Thyroid gland (tissue), 4 donors: ENCODE measurements at regions not wholly inside any gene's neighbourhood (a gene's known extent, or its start where the extent isn't known, plus 50 kb on each side); places are given as distances from the start of the nearest gene placed in this dataset.
A peak's percentile ranks its signal among the peaks of the same experiment; 100 is the strongest.

Experiments used
- DNase-seq, 2 donors: peaks; one replicate each; pipeline ENCODE4 v3.0.0-alpha.2; 2019
- H3K27ac ChIP-seq, 3 donors: fragments of 200-600 bp; sonication (generic); 1 replicate in 2 of 3; 2 replicates in 1 of 3; pipeline ENCODE4 v1.5.1; 2016 to 2019; ENCODE audit warnings: mild to moderate bottlenecking in 1 of 3, moderate library complexity in 1 of 3
- H3K27me3 ChIP-seq: fragments of 200-600 bp; sonication (generic); one replicate; pipeline ENCODE4 v1.5.1; 2019
- H3K36me3 ChIP-seq, 2 donors: fragments of 200-600 bp; sonication (generic); one replicate each; pipeline ENCODE4 v1.5.1; 2016 to 2019
- H3K4me1 ChIP-seq, 2 donors: fragments of 200-600 bp; sonication (generic); one replicate each; pipeline ENCODE4 v1.5.1; 2017 to 2019
- H3K4me3 ChIP-seq, 3 donors: fragments of 200-600 bp; sonication (generic); replicated peaks in 1 of 3; 1 replicate in 2 of 3; 2 replicates in 1 of 3; pipeline ENCODE4 v1.5.1; 2016; ENCODE audit warnings: mild to moderate bottlenecking in 1 of 3
- H3K9me3 ChIP-seq: fragments of 200-600 bp; sonication (generic); one replicate; pipeline ENCODE4 v1.5.1; 2017
- CTCF ChIP-seq, 6 experiments: fragments of 200-600 bp in 3 of 6; fragments of 450-650 bp in 3 of 6; sonication (generic) in 3 of 6; IDR thresholded peaks; one replicate each; pipeline ENCODE4 v1.5.1; 2016 to 2019; ENCODE audit warnings: antibody characterized with exemption in 6 of 6, mild to moderate bottlenecking in 2 of 6, inconsistent platforms in 1 of 6, moderate library complexity in 1 of 6
- POLR2A ChIP-seq, 2 donors: fragments of 450-650 bp; IDR thresholded peaks; one replicate each; pipeline ENCODE4 v1.6.1; 2017; ENCODE audit warnings: antibody characterized with exemption in 2 of 2, mild to moderate bottlenecking in 2 of 2, moderate library complexity in 1 of 2
- WGBS, 2 donors: methylation state at CpG; one replicate each; pipeline ENCODE4 v1.1.5; 2017; 5-methylcytosine and 5-hydroxymethylcytosine counted together
- intact Hi-C: fragments of 100-400 bp; cut with DNase I; formaldehyde crosslinking; loops from one replicate; pipeline ENCODE4 v1.15.1; 2023

- Histone ChIP-seq H3K27me3 (no peaks in the 10 kb centered on the region), H3K36me3 (no peaks in the 10 kb centered on the region), H3K4me3 (no peak overlapping the region), H3K27ac (no peak overlapping the region), H3K4me1 (no peaks in the 10 kb centered on the region), H3K9me3 (no peaks in the 10 kb centered on the region)
- peak; percentile 22 to 39 for DNase-seq
- TF ChIP-seq CTCF (IDR thresholded peaks at IDR 0.05) (peak in 2 of 6 experiments; percentile 29 to 38), POLR2A (IDR thresholded peaks at IDR 0.05) (no peak)
- intact Hi-C loops = no loop called here
- WGBS, 2 donors = 67 to 70% methylated on average over 4 of the region's 4 CpGs
These were observed 58.8 kb upstream of the ZNF681 start for GRCh38 chr19:23817519-23817918.

- intact Hi-C loops = no loop called here
- H3K27ac ChIP-seq = no peak overlapping the region
- H3K9me3 ChIP-seq = no peaks in the 10 kb centered on the region
- 64 to 65% methylated on average over 3 of the region's 3 CpGs for WGBS, 2 donors
- H3K4me3 ChIP-seq = no peak overlapping the region
- H3K36me3 ChIP-seq = no peaks in the 10 kb centered on the region
- no peak for TF ChIP-seq CTCF (IDR thresholded peaks at IDR 0.05)
- no peak for TF ChIP-seq POLR2A (IDR thresholded peaks at IDR 0.05)
- DNase-seq = no peak
- no peaks in the 10 kb centered on the region for H3K27me3 ChIP-seq
- no peaks in the 10 kb centered on the region for H3K4me1 ChIP-seq
These were observed 51.8 kb upstream of the ZNF681 start for GRCh38 chr19:23810496-23810895.
